GM12873 (cell line): ENCODE measurements at regions not wholly inside any gene's neighbourhood (a gene's known extent, or its start where the extent isn't known, plus 50 kb on each side); places are given as distances from the start of the nearest gene placed in this dataset.

Experiments used
- CTCF ChIP-seq: IDR thresholded peaks from 2 replicates; pipeline ENCODE4 v1.5.1; 2012; ENCODE audit warnings: low read depth, mild to moderate bottlenecking, moderate library complexity, low read length, control low read depth; ENCODE audit not compliant: insufficient read depth; ENCODE audit errors: missing control alignments

GRCh38 chr6:22638320-22638719 lies 69.0 kb downstream of the HDGFL1 start:
- TF ChIP-seq CTCF: no peak

GRCh38 chr6:22642254-22642653 lies 72.9 kb downstream of the HDGFL1 start:
- no peak for TF ChIP-seq CTCF

- TF ChIP-seq CTCF: no peak
Measured at GRCh38 chr6:22643780-22644179, 74.4 kb downstream of the HDGFL1 start.

- no peak for TF ChIP-seq CTCF
Measured at GRCh38 chr6:22647719-22648118, 78.4 kb downstream of the HDGFL1 start.

GRCh38 chr6:22651731-22652130 lies 82.4 kb downstream of the HDGFL1 start:
- TF ChIP-seq CTCF: no peak

- no peak for TF ChIP-seq CTCF
Measured at GRCh38 chr6:22653980-22654610, 84.7 kb downstream of the HDGFL1 start.

GRCh38 chr6:22656706-22657351 lies 87.5 kb downstream of the HDGFL1 start:
- TF ChIP-seq CTCF: no peak
